Thyroid gland (tissue), 4 donors: ENCODE measurements at regions not wholly inside any gene's neighbourhood (a gene's known extent, or its start where the extent isn't known, plus 50 kb on each side); places are given as distances from the start of the nearest gene placed in this dataset.

Experiments
- POLR2A ChIP-seq, 2 donors: fragments of 450-650 bp; IDR thresholded peaks; one replicate each; pipeline ENCODE4 v1.6.1; 2017; ENCODE audit warnings: antibody characterized with exemption in 2 of 2, mild to moderate bottlenecking in 2 of 2, moderate library complexity in 1 of 2
- TF ChIP-seq, protein P1 (sequence below), 6 experiments: fragments of 200-600 bp in 3 of 6; fragments of 450-650 bp in 3 of 6; sonication (generic) in 3 of 6; IDR thresholded peaks; one replicate each; pipeline ENCODE4 v1.5.1; 2016 to 2019; ENCODE audit warnings: antibody characterized with exemption in 6 of 6, mild to moderate bottlenecking in 2 of 6, inconsistent platforms in 1 of 6, moderate library complexity in 1 of 6

DNA sequence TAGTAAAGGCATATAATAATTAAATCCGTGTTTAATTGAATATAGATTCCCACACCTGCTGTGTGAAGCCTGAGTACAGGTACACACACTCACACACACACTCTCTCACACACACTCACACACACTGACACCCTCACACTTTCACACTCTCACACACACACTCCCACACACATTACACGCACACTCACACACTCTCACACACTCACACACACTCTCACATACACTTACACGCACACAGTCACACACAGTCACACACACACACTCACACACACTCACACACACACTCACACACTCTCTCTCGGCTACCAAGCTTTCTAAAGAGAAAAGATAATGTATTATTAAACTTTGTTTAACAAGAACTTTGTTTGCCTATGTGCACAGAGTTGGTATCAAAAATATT lies 195.1 kb upstream of the CTNND2 start:
- TF ChIP-seq, protein P1, sequence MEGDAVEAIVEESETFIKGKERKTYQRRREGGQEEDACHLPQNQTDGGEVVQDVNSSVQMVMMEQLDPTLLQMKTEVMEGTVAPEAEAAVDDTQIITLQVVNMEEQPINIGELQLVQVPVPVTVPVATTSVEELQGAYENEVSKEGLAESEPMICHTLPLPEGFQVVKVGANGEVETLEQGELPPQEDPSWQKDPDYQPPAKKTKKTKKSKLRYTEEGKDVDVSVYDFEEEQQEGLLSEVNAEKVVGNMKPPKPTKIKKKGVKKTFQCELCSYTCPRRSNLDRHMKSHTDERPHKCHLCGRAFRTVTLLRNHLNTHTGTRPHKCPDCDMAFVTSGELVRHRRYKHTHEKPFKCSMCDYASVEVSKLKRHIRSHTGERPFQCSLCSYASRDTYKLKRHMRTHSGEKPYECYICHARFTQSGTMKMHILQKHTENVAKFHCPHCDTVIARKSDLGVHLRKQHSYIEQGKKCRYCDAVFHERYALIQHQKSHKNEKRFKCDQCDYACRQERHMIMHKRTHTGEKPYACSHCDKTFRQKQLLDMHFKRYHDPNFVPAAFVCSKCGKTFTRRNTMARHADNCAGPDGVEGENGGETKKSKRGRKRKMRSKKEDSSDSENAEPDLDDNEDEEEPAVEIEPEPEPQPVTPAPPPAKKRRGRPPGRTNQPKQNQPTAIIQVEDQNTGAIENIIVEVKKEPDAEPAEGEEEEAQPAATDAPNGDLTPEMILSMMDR (IDR thresholded peaks at IDR 0.05) = no peak
- TF ChIP-seq POLR2A (IDR thresholded peaks at IDR 0.05) = no peak
